ENCODE measurements at regions not wholly inside any gene's neighbourhood (a gene's known extent, or its start where the extent isn't known, plus 50 kb on each side); places are given as distances from the start of the nearest gene placed in this dataset.
"Not testable (repeated sequence)": the region's sequence is repeated elsewhere in the genome, so short reads cannot be mapped to it uniquely, and the experiment has no call there.

GRCh38 chrX:132302687-132303086, 83.4 kb upstream of the RAP2C start:
- DNase-seq (ENCODE audit: low read depth): not testable (repeated sequence)

- no peak for DNase-seq (ENCODE audit: low read depth)
These were observed 75.7 kb upstream of the RAP2C start for GRCh38 chrX:132294776-132295495.

- DNase-seq (ENCODE audit: low read depth): no peak
These were observed 74.9 kb upstream of the RAP2C start for GRCh38 chrX:132294192-132294591.

GRCh38 chrX:132292793-132293192, 73.5 kb upstream of the RAP2C start:
- peak; percentile 41 for DNase-seq (ENCODE audit: low read depth)

- DNase-seq (ENCODE audit: low read depth): no peak
These were observed 58.8 kb upstream of the RAP2C start for GRCh38 chrX:132277953-132278614.

- no peak for DNase-seq (ENCODE audit: low read depth)
These were observed 53.6 kb upstream of the RAP2C start for GRCh38 chrX:132272826-132273225.

GRCh38 chrX:132271311-132271778, 52.1 kb upstream of the RAP2C start:
- DNase-seq (ENCODE audit: low read depth): peak; percentile 10

- DNase-seq (ENCODE audit: low read depth): peak; percentile 42
These were observed 51.5 kb upstream of the RAP2C start for GRCh38 chrX:132270699-132271098.

- no peak for DNase-seq (ENCODE audit: low read depth)
These were observed 50.8 kb upstream of the RAP2C start for GRCh38 chrX:132270021-132270420.

Data from RPMI7951 (cell line).